ENCODE measurements at regions not wholly inside any gene's neighbourhood (a gene's known extent, or its start where the extent isn't known, plus 50 kb on each side); places are given as distances from the start of the nearest gene placed in this dataset.
"Not testable (repeated sequence)": the region's sequence is repeated elsewhere in the genome, so short reads cannot be mapped to it uniquely, and the experiment has no call there.

GRCh38 chr4:52157071-52157470 is 106.0 kb downstream of the SPATA18 start:
- DNase-seq, result not testable (repeated sequence)

- TF ChIP-seq POLR2A (IDR thresholded peaks at IDR 0.05; ENCODE audit: low read length) (no peak), GATA1 (IDR thresholded peaks at IDR 0.05; ENCODE audit: low read depth, low read length) (no peak)
- DNase-seq, result no peak
Measured at GRCh38 chr4:52157641-52158316, 106.7 kb downstream of the SPATA18 start.

- no peak for DNase-seq
- TF ChIP-seq GATA1 (IDR thresholded peaks at IDR 0.05; ENCODE audit: low read depth, low read length) (no peak), POLR2A (IDR thresholded peaks at IDR 0.05; ENCODE audit: low read length) (no peak)
Measured at GRCh38 chr4:52160859-52161258, 109.8 kb downstream of the SPATA18 start.

- no peak for TF ChIP-seq GATA1 (IDR thresholded peaks at IDR 0.05; ENCODE audit: low read depth, low read length)
- TF ChIP-seq POLR2A (IDR thresholded peaks at IDR 0.05; ENCODE audit: low read length), result no peak
Measured at GRCh38 chr4:52164116-52164515, 113.0 kb downstream of the SPATA18 start.

GRCh38 chr4:52172166-52172565 is 121.1 kb downstream of the SPATA18 start:
- TF ChIP-seq GATA1 (IDR thresholded peaks at IDR 0.05; ENCODE audit: low read depth, low read length), result no peak
- TF ChIP-seq POLR2A (IDR thresholded peaks at IDR 0.05; ENCODE audit: low read length), result no peak

More at GRCh38 chr4:52164116-52164515, 113.0 kb downstream of the SPATA18 start:
- no peak for DNase-seq

GRCh38 chr4:52173470-52174045 is 122.5 kb downstream of the SPATA18 start:
- TF ChIP-seq POLR2A (IDR thresholded peaks at IDR 0.05; ENCODE audit: low read length), result no peak
- no peak for TF ChIP-seq GATA1 (IDR thresholded peaks at IDR 0.05; ENCODE audit: low read depth, low read length)
- no peak for DNase-seq

More at GRCh38 chr4:52172166-52172565, 121.1 kb downstream of the SPATA18 start:
- DNase-seq, result peak in 1 of 2 experiments; percentile 1

GRCh38 chr4:52187603-52188002 is 136.5 kb downstream of the SPATA18 start:
- TF ChIP-seq GATA1 (IDR thresholded peaks at IDR 0.05; ENCODE audit: low read depth, low read length), result no peak
- no peak for TF ChIP-seq POLR2A (IDR thresholded peaks at IDR 0.05; ENCODE audit: low read length)
- no peak for DNase-seq

- DNase-seq, result no peak
- no peak for TF ChIP-seq GATA1 (IDR thresholded peaks at IDR 0.05; ENCODE audit: low read depth, low read length)
- TF ChIP-seq POLR2A (IDR thresholded peaks at IDR 0.05; ENCODE audit: low read length), result no peak
Measured at GRCh38 chr4:52192001-52192400, 140.9 kb downstream of the SPATA18 start.

- TF ChIP-seq GATA1 (IDR thresholded peaks at IDR 0.05; ENCODE audit: low read depth, low read length) (no peak), POLR2A (IDR thresholded peaks at IDR 0.05; ENCODE audit: low read length) (no peak)
- no peak for DNase-seq
Measured at GRCh38 chr4:52192721-52193135, 141.6 kb downstream of the SPATA18 start.

GRCh38 chr4:52195869-52196268 is 144.8 kb downstream of the SPATA18 start:
- DNase-seq, result no peak
- TF ChIP-seq POLR2A (IDR thresholded peaks at IDR 0.05; ENCODE audit: low read length), result no peak
- TF ChIP-seq GATA1 (IDR thresholded peaks at IDR 0.05; ENCODE audit: low read depth, low read length), result no peak

- no peak for DNase-seq
- TF ChIP-seq POLR2A (IDR thresholded peaks at IDR 0.05; ENCODE audit: low read length) (no peak), GATA1 (IDR thresholded peaks at IDR 0.05; ENCODE audit: low read depth, low read length) (no peak)
Measured at GRCh38 chr4:52196606-52197130, 145.6 kb downstream of the SPATA18 start.

- TF ChIP-seq GATA1 (IDR thresholded peaks at IDR 0.05; ENCODE audit: low read depth, low read length), result no peak
- no peak for TF ChIP-seq POLR2A (IDR thresholded peaks at IDR 0.05; ENCODE audit: low read length)
- no peak for DNase-seq
Measured at GRCh38 chr4:52197306-52197705, 146.2 kb downstream of the SPATA18 start.

- no peak for TF ChIP-seq GATA1 (IDR thresholded peaks at IDR 0.05; ENCODE audit: low read depth, low read length)
- no peak for TF ChIP-seq POLR2A (IDR thresholded peaks at IDR 0.05; ENCODE audit: low read length)
- no peak for DNase-seq
Measured at GRCh38 chr4:52198294-52198693, 147.2 kb downstream of the SPATA18 start.

GRCh38 chr4:52199574-52200338 is 148.7 kb downstream of the SPATA18 start:
- TF ChIP-seq POLR2A (IDR thresholded peaks at IDR 0.05; ENCODE audit: low read length), result no peak
- DNase-seq, result peak in 1 of 2 experiments; percentile 6

Data from erythroblast (primary cell).